GM18507 (cell line): ENCODE measurements at regions not wholly inside any gene's neighbourhood (a gene's known extent, or its start where the extent isn't known, plus 50 kb on each side); places are given as distances from the start of the nearest gene placed in this dataset.
"Not testable (repeated sequence)": the region's sequence is repeated elsewhere in the genome, so short reads cannot be mapped to it uniquely, and the experiment has no call there.

Experiments
- DNase-seq: peaks from one replicate; pipeline ENCODE4 v3.0.0; 2011; ENCODE audit warnings: low read depth; ENCODE audit not compliant: insufficient read length; ENCODE audit errors: extremely low spot score
- FAIRE-seq: peaks from 2 replicates; lab custom pipeline; 2011; peaks lifted over from hg19 to GRCh38; lab: Jason Lieb, UNC

GRCh38 chr7:51430480-51431086 lies 114.0 kb upstream of the COBL start:
- FAIRE-seq (peak; percentile 83), DNase-seq (no peak)

- DNase-seq, result no peak
Observed at GRCh38 chr7:51428217-51428887, 111.7 kb upstream of the COBL start.

GRCh38 chr7:51426163-51426562 lies 109.6 kb upstream of the COBL start:
- DNase-seq, result no peak
- FAIRE-seq, result no peak

More at GRCh38 chr7:51428217-51428887, 111.7 kb upstream of the COBL start:
- no peak for FAIRE-seq

- DNase-seq, FAIRE-seq: not testable (repeated sequence)
Observed at GRCh38 chr7:51409934-51410333, 93.3 kb upstream of the COBL start.

GRCh38 chr7:51397608-51398007 lies 81.0 kb upstream of the COBL start:
- not testable (repeated sequence) for DNase-seq, FAIRE-seq

- DNase-seq, FAIRE-seq: not testable (repeated sequence)
Observed at GRCh38 chr7:51393003-51393402, 76.4 kb upstream of the COBL start.

- not testable (repeated sequence) for FAIRE-seq, DNase-seq
Observed at GRCh38 chr7:51389952-51390351, 73.3 kb upstream of the COBL start.

GRCh38 chr7:51389216-51389812 lies 72.7 kb upstream of the COBL start:
- FAIRE-seq, result not testable (repeated sequence)

GRCh38 chr7:51388241-51388640 lies 71.6 kb upstream of the COBL start:
- FAIRE-seq, DNase-seq: not testable (repeated sequence)

More at GRCh38 chr7:51389216-51389812, 72.7 kb upstream of the COBL start:
- not testable (repeated sequence) for DNase-seq

GRCh38 chr7:51386806-51387568 lies 70.4 kb upstream of the COBL start:
- DNase-seq, FAIRE-seq: not testable (repeated sequence)

- DNase-seq, FAIRE-seq: not testable (repeated sequence)
Observed at GRCh38 chr7:51386184-51386583, 69.6 kb upstream of the COBL start.

- not testable (repeated sequence) for DNase-seq, FAIRE-seq
Observed at GRCh38 chr7:51382243-51382642, 65.6 kb upstream of the COBL start.

GRCh38 chr7:51376420-51377092 lies 59.9 kb upstream of the COBL start:
- DNase-seq, result no peak

GRCh38 chr7:51374936-51375335 lies 58.3 kb upstream of the COBL start:
- FAIRE-seq (no peak), DNase-seq (no peak)

More at GRCh38 chr7:51376420-51377092, 59.9 kb upstream of the COBL start:
- FAIRE-seq, result no peak

GRCh38 chr7:51373607-51374006 lies 57.0 kb upstream of the COBL start:
- not testable (repeated sequence) for DNase-seq
- peak; percentile 21 for FAIRE-seq

GRCh38 chr7:51369746-51370145 lies 53.1 kb upstream of the COBL start:
- DNase-seq, result no peak
- peak; percentile 33 for FAIRE-seq

- not testable (repeated sequence) for FAIRE-seq, DNase-seq
Observed at GRCh38 chr7:51369228-51369627, 52.6 kb upstream of the COBL start.

- DNase-seq (no peak), FAIRE-seq (no peak)
Observed at GRCh38 chr7:51368334-51368733, 51.7 kb upstream of the COBL start.

GRCh38 chr7:51367614-51367968 lies 51.0 kb upstream of the COBL start:
- FAIRE-seq, result no peak
- no peak for DNase-seq
